Esophagus squamous epithelium (tissue), 4 donors: ENCODE measurements at regions not wholly inside any gene's neighbourhood (a gene's known extent, or its start where the extent isn't known, plus 50 kb on each side); places are given as distances from the start of the nearest gene placed in this dataset.

ENCODE experiments used
- POLR2A ChIP-seq, 4 donors: fragments of 450-650 bp; IDR thresholded peaks; one replicate each; pipeline ENCODE4 v1.6.1; 2017; ENCODE audit warnings: antibody characterized with exemption in 4 of 4, mild to moderate bottlenecking in 4 of 4, moderate library complexity in 3 of 4
- TF ChIP-seq, protein P1 (sequence below), 6 experiments: fragments of 450-650 bp in 4 of 6; fragments of 200-600 bp in 2 of 6; sonication (generic) in 2 of 6; IDR thresholded peaks; one replicate each; pipeline ENCODE4 v1.5.1; 2016 to 2019; ENCODE audit warnings: antibody characterized with exemption in 6 of 6, mild to moderate bottlenecking in 4 of 6, moderate library complexity in 4 of 6

DNA sequence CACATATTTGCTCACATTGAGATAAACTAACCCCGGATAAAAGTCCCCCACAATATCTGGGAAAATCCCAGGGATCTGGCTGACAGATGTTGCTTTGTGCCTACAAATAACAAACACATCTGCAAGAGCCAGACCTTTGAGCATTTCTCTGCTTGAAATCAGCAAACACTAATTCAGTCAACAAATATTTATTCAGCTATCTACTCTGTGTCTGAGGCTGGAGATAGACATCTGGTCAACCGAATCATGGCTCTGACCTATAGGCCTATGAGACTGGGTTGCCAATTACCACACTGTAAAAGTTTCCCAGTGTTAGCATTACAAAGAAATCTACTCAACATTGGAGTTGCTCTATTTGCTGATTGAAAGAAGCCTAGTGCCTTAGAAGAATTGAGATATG lies 201.1 kb upstream of the CADPS start:
- TF ChIP-seq, protein P1, sequence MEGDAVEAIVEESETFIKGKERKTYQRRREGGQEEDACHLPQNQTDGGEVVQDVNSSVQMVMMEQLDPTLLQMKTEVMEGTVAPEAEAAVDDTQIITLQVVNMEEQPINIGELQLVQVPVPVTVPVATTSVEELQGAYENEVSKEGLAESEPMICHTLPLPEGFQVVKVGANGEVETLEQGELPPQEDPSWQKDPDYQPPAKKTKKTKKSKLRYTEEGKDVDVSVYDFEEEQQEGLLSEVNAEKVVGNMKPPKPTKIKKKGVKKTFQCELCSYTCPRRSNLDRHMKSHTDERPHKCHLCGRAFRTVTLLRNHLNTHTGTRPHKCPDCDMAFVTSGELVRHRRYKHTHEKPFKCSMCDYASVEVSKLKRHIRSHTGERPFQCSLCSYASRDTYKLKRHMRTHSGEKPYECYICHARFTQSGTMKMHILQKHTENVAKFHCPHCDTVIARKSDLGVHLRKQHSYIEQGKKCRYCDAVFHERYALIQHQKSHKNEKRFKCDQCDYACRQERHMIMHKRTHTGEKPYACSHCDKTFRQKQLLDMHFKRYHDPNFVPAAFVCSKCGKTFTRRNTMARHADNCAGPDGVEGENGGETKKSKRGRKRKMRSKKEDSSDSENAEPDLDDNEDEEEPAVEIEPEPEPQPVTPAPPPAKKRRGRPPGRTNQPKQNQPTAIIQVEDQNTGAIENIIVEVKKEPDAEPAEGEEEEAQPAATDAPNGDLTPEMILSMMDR (IDR thresholded peaks at IDR 0.05): no peak
- TF ChIP-seq POLR2A (IDR thresholded peaks at IDR 0.05): no peak
